ENCODE measurements at regions not wholly inside any gene's neighbourhood (a gene's known extent, or its start where the extent isn't known, plus 50 kb on each side); places are given as distances from the start of the nearest gene placed in this dataset.

DNA sequence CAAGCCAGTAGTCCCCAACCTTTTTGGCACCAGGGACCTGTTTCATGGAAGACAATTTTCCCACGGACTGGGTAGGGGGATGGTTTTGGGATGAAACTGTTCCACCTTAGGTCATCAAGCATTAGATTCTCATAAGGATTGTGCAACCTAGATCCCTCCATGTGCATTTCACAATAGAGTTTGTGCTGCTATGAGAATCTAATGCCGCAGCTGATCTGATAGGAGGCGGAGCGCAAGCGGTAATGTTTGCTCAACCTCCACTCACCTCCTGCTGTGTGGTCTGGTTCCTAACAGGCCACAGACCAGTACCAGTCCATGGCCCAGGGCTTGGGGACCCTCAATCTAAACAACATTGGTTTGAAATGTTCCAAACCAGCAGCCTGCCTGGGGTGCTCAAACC, 137.0 kb upstream of the STXBP5 start:
- peaks cover 3% of the 10 kb centered on the region; the same call in 1 of the 2 replicates for H3K27me3 Mint-ChIP-seq (ENCODE audit: low read depth)
- TF ChIP-seq, protein P1, sequence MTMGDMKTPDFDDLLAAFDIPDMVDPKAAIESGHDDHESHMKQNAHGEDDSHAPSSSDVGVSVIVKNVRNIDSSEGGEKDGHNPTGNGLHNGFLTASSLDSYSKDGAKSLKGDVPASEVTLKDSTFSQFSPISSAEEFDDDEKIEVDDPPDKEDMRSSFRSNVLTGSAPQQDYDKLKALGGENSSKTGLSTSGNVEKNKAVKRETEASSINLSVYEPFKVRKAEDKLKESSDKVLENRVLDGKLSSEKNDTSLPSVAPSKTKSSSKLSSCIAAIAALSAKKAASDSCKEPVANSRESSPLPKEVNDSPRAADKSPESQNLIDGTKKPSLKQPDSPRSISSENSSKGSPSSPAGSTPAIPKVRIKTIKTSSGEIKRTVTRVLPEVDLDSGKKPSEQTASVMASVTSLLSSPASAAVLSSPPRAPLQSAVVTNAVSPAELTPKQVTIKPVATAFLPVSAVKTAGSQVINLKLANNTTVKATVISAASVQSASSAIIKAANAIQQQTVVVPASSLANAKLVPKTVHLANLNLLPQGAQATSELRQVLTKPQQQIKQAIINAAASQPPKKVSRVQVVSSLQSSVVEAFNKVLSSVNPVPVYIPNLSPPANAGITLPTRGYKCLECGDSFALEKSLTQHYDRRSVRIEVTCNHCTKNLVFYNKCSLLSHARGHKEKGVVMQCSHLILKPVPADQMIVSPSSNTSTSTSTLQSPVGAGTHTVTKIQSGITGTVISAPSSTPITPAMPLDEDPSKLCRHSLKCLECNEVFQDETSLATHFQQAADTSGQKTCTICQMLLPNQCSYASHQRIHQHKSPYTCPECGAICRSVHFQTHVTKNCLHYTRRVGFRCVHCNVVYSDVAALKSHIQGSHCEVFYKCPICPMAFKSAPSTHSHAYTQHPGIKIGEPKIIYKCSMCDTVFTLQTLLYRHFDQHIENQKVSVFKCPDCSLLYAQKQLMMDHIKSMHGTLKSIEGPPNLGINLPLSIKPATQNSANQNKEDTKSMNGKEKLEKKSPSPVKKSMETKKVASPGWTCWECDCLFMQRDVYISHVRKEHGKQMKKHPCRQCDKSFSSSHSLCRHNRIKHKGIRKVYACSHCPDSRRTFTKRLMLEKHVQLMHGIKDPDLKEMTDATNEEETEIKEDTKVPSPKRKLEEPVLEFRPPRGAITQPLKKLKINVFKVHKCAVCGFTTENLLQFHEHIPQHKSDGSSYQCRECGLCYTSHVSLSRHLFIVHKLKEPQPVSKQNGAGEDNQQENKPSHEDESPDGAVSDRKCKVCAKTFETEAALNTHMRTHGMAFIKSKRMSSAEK (CRISPR knock-in tag; IDR thresholded peaks at IDR 0.05; ENCODE audit: borderline replicate concordance): no peak
- TF ChIP-seq, protein P2, sequence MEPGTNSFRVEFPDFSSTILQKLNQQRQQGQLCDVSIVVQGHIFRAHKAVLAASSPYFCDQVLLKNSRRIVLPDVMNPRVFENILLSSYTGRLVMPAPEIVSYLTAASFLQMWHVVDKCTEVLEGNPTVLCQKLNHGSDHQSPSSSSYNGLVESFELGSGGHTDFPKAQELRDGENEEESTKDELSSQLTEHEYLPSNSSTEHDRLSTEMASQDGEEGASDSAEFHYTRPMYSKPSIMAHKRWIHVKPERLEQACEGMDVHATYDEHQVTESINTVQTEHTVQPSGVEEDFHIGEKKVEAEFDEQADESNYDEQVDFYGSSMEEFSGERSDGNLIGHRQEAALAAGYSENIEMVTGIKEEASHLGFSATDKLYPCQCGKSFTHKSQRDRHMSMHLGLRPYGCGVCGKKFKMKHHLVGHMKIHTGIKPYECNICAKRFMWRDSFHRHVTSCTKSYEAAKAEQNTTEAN (CRISPR knock-in tag; IDR thresholded peaks at IDR 0.05): no peak
- TF ChIP-seq, protein P3, sequence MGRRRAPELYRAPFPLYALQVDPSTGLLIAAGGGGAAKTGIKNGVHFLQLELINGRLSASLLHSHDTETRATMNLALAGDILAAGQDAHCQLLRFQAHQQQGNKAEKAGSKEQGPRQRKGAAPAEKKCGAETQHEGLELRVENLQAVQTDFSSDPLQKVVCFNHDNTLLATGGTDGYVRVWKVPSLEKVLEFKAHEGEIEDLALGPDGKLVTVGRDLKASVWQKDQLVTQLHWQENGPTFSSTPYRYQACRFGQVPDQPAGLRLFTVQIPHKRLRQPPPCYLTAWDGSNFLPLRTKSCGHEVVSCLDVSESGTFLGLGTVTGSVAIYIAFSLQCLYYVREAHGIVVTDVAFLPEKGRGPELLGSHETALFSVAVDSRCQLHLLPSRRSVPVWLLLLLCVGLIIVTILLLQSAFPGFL (CRISPR knock-in tag; IDR thresholded peaks at IDR 0.05; ENCODE audit: borderline replicate concordance): no peak
- TF ChIP-seq FOXP1 (CRISPR knock-in tag; IDR thresholded peaks at IDR 0.05; ENCODE audit: borderline replicate concordance) (no peak), RORB (CRISPR knock-in tag; IDR thresholded peaks at IDR 0.05) (no peak), SP1 (CRISPR knock-in tag; conservative IDR thresholded peaks at IDR 0.05) (no peak), ELF4 (CRISPR knock-in tag; IDR thresholded peaks at IDR 0.05; ENCODE audit: low read depth) (no peak), SMAD3 (CRISPR knock-in tag; IDR thresholded peaks at IDR 0.05; ENCODE audit: borderline replicate concordance) (no peak), ATF1 (CRISPR knock-in tag; IDR thresholded peaks at IDR 0.05) (no peak), HMGA2 (CRISPR knock-in tag; IDR thresholded peaks at IDR 0.05) (no peak), CREB1 (CRISPR knock-in tag; IDR thresholded peaks at IDR 0.05) (no peak)
- TF ChIP-seq, protein P4, sequence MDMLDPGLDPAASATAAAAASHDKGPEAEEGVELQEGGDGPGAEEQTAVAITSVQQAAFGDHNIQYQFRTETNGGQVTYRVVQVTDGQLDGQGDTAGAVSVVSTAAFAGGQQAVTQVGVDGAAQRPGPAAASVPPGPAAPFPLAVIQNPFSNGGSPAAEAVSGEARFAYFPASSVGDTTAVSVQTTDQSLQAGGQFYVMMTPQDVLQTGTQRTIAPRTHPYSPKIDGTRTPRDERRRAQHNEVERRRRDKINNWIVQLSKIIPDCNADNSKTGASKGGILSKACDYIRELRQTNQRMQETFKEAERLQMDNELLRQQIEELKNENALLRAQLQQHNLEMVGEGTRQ (CRISPR knock-in tag; IDR thresholded peaks at IDR 0.05): no peak
- TF ChIP-seq, protein P5, sequence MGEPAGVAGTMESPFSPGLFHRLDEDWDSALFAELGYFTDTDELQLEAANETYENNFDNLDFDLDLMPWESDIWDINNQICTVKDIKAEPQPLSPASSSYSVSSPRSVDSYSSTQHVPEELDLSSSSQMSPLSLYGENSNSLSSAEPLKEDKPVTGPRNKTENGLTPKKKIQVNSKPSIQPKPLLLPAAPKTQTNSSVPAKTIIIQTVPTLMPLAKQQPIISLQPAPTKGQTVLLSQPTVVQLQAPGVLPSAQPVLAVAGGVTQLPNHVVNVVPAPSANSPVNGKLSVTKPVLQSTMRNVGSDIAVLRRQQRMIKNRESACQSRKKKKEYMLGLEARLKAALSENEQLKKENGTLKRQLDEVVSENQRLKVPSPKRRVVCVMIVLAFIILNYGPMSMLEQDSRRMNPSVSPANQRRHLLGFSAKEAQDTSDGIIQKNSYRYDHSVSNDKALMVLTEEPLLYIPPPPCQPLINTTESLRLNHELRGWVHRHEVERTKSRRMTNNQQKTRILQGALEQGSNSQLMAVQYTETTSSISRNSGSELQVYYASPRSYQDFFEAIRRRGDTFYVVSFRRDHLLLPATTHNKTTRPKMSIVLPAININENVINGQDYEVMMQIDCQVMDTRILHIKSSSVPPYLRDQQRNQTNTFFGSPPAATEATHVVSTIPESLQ (CRISPR knock-in tag; IDR thresholded peaks at IDR 0.05): no peak
- POLR2A ChIA-PET: no interaction called here
- ATAC-seq (no peak), DNase-seq (ENCODE audit: low spot score) (no peak)
- no peak overlapping the region for H3K4me3 Mint-ChIP-seq
- peaks cover 18% of the 10 kb centered on the region for H3K36me3 Mint-ChIP-seq
- no peak overlapping the region for H3K27ac Mint-ChIP-seq
- CTCF ChIA-PET: no interaction called here
- H3K4me1 Mint-ChIP-seq: no peaks in the 10 kb centered on the region
- peaks cover 24% of the 10 kb centered on the region for H3K9me3 Mint-ChIP-seq

DNA sequence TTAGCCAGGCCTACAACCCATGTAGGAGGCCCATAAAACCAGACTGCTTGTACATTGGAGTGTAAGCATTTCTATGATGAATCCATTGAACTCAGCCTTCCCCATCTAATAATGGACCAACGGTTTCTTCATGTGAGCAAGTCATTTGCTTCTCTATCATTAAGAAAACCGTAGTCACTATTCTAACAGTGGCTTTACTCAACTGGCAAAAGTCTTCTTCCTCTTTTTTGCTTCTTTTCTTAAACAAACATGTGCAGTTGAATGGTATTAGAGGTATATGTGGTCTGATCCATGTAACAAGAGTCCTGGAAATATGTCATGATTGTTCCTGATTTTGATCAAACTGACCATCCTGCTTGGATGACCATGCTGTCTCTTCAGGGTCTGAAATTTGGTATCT, 132.4 kb upstream of the STXBP5 start:
- Mint-ChIP-seq H3K27me3 (ENCODE audit: low read depth) (peaks cover 3% of the 10 kb centered on the region; the same call in 1 of the 2 replicates), H3K9me3 (peaks cover 22% of the 10 kb centered on the region), H3K4me3 (no peak overlapping the region), H3K36me3 (peaks cover 18% of the 10 kb centered on the region), H3K27ac (no peak overlapping the region), H3K4me1 (no peaks in the 10 kb centered on the region)
- CTCF ChIA-PET: no interaction called here
- POLR2A ChIA-PET: no interaction called here
- ATAC-seq: no peak
- TF ChIP-seq ZNF263 (CRISPR knock-in tag; IDR thresholded peaks at IDR 0.05; ENCODE audit: low read depth) (no peak), ETV6 (CRISPR knock-in tag; IDR thresholded peaks at IDR 0.05) (no peak)
- no peak for DNase-seq (ENCODE audit: low spot score)

Measured in WTC11 (cell line).